Cerebellar cortex (tissue), 1 donor: ENCODE measurements at regions not wholly inside any gene's neighbourhood (a gene's known extent, or its start where the extent isn't known, plus 50 kb on each side); places are given as distances from the start of the nearest gene placed in this dataset.

ENCODE experiments used
- DNase-seq: peaks from one replicate; pipeline ENCODE4 v3.0.0-alpha.2; 2015; ENCODE audit warnings: low spot score

DNA sequence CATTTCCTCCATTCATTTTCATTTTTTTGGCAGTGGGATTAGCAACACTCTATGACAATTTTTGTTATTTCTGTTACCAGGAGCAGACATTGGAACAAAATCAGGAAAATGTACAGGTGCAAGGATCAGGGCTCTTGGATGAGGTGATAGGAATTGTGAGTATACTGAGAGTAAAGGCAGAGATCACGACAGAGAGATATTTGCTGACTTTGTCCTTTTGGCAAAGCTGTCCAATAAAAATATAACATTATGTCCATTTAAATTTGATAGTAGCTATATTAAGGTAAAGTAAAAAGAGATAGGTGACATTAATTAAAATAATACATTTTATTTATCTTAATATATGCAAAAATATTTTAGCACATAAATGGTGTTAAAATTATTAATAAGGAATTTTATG, 373.1 kb upstream of the GNPDA2 start:
- no peak for DNase-seq

DNA sequence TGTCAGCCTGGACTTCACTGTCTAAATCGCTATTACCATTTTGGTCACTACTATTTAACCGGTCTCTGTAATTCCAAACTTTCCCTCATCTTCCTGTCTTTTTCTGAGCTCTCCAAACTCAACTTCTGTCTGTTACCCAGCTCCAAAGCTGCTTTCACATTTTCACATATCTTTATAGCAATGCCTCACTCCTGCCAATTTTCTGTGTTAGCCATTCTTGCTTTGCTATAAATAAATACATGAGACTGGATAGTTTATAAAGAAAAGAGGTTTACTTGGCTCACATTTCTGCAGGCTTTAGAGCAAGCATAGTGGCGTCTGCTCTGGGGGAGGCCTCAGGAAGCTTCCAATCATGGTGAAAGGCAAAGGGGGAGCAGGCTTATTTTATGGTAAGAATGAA, 368.3 kb upstream of the GNPDA2 start:
- DNase-seq: no peak

DNA sequence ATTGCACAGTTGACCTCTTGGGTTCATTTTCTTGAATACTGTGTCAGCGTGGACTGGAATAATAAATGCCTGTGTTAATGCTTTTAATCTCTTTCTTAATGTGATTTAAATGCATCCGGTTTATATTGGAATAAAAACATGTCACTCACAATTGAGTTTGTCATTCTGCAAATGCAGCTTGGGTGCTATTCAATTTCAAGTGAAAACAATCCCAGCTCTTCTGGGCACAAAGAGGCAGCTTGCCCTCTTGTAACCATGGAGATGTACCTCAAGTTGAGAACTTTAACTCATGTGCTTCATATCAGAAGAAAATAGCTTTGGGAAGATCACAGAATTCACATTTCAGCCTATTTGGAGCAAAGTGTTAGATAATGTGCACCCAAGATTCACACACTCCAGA, 355.7 kb upstream of the GNPDA2 start:
- no peak for DNase-seq

DNA sequence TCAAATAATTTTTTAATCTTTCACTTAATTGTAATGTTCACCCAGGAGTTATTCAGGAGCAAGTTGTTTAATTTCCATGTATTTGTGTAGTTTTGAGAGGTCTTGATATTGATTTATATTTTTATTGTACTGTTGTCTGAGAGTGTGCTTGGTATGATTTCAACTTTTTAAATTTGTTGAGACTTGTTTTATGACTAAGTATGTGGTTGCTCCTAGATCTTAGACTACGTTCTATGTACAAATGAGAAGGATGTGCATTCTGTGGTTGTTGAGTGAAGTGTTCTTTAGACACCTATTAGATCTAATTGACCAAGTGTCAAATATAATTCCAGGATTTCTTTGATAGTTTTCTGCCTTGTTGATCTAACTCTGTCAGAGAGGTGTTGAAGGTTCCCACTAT, 353.3 kb upstream of the GNPDA2 start:
- DNase-seq: no peak

DNA sequence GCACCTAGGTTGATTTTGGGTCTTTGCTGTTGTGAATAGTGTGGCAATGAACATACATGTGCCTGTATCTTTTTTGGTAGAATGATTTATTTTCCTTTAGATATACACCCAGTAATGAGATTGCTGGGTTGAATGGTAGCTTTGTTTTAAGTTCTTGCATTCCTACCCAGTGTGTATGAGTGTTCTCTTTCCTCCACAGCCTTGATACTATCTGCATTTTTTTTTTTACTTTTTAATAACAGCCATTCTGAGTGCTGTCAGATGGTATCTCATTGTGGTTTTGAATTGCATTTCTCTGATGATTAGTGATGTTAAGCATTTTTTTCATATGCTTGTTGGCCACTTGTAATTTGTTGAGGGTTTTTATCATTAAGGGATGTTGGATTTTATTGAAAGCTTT, 351.8 kb upstream of the GNPDA2 start:
- DNase-seq: no peak

DNA sequence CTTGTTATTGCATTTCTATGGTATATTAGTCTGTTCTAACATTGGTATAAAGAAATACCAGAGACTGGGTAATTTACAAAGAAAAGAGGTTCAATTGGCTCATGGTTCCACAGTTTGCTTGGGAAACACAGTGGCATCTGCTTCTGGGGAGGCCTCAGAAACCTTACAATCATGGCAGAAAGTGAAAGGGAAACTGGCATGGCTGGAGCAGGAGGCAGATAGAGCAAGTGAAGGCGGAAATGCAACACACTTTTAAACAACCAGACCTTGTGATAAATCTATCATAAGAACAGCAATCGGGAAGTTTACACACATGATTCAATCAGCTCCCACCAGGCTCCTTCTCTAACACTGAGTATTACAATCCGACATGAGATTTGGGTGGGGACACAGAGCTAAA, 346.6 kb upstream of the GNPDA2 start:
- no peak for DNase-seq

DNA sequence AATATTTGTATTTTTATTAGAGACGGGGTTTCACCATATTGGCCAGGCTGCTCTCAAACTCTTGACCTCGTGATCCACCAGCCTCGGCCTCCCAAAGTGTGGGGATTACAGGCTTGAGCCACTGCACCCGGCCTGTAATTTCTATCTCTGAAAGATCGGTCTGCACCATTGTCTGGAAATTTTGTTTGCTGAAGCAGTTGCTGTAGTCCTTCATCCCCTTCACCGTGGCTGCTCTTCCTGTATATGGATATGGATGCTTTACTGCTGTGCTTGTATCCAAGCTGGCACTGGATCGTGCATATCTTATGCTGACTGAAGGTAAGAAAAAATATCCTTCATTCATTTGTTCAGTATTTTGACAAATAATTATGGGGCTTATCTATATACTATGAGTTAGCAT, 338.4 kb upstream of the GNPDA2 start:
- DNase-seq: no peak

DNA sequence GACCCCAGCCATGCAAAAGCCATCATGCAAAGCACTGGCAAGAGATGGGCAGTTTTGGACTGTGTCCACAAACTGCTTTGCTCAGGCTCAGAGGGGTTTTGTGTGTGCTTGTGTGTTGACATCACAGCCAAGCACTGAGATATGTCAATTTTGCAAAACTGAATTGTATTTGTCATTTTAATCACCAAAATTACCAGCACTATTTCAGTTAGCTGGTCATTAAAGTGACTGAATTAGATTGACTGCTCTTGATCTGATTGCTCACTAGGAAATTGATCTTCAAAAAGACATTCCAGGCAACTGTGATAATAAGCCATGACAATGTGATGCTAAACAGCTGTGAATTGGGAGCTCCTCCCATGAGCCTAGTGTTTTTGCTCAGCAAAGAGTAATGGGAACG, 337.3 kb upstream of the GNPDA2 start:
- DNase-seq: peak; percentile 4

DNA sequence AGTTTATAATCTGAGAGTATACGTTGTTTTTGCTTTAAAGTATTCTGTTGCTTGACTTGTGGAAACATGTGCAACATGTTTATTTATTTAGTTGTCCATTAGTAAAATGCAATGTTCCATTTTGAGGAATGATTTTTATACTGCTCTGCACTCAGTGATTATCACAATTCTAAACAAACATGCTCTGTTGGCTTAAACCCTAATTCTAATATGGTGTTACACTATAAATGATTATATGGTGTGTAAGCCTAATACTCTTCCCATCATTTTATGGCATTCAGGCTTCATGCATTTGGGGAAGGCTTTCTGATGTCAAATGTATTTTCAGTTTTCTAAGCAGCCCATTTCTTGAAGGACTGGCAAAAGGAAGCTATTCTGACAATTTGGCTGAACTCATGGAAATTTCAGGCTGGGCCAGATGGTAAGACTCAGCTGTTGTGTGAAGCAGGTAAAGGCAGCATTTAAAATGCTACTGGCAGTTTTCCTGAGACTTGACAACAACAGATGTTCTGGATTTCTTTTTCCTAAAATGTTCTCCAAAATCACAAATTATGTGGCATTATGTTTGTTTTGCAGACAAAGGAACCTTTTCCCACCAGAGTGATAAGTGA, 336.7 kb upstream of the GNPDA2 start:
- peak; percentile 74 for DNase-seq

DNA sequence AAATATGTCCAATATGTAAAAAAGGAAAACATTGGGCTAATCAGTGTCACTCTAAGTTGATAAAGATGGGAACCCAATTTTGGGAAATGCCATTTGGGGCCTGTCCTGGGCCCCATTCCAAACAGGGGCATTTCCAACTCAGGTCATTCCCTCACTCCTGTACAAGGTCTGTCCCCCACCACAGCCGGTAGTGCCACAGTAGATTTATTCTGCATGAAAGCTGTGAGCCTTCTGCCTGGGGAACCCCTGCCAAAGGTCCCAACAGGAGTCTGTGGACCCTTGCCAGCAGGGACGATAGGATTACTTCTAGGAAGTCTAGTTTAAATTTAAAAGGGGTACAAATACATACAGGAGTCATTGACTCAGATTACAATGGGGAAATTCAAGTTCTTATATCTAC, 317.6 kb upstream of the GNPDA2 start:
- DNase-seq: peak; percentile 71

DNA sequence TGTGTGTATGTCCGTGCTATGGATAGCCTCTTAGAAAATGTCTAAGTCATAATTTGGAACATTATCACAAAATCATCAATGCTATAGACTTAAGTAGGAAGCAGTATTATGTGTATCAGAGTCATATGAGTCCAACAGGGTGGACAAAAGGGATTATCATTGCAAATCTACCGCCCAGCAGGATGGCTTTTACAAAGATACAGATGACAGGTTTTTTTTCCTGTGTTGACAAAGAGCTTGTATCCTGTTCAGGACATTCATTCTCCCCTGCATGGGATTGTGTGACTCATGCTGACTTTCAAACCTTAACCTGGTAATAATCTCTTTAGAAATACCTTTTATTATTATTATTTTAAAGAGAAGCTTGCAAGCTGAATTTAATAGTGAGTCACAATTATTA, 310.3 kb upstream of the GNPDA2 start:
- no peak for DNase-seq

DNA sequence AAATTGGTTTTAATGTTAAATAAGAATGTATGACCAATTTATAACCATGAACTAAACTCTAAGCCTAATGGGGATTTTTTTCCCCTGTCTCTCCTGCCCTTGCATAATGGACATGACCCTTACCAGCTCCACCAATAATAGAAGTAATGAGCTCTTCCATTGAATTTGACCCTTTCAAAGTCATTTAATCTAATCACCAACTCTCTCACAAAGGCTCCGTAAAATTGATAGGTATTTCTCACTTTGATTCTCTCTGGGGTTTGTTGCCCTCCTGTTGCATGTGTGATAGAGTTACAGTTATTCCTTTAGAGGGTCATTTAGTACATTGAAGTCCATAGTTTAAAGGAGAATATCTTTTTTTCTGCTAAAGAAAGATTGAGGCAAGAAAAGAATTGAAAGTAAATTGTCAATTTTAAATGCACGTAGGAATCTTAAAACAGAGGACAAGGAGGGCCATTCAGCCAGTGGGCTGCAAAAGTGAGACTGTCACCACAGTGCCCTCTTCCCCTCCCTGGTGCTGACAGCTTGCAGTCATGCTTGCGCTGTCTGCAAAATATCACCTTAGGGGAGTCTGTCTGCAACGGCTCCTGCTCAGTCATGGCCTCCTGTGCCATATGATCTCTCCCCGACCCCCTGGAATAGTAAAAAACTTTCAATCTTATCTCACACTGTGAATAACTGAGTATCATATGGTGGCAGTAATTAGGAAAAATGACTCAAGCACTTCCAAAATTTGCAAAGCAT, 307.5 kb upstream of the GNPDA2 start:
- no peak for DNase-seq

DNA sequence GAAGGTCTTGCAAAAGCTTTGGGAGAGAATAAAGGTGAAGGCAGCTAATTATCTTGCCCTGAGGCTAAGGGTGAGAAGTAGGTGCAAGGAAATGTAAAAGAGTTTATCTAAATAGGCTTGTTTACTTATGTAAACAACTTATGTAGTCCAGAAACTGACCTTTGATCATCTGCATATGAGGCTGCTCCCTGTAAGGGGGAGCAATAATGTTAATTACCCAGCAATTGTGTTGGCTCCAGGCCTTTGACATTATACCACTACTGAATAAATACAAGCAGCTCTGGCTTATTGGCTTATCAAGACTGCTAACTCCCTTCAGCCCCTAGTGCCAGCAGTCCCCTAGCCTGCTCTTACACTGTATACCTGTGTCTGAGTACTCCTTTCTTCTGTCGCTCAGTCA, 303.7 kb upstream of the GNPDA2 start:
- no peak for DNase-seq

DNA sequence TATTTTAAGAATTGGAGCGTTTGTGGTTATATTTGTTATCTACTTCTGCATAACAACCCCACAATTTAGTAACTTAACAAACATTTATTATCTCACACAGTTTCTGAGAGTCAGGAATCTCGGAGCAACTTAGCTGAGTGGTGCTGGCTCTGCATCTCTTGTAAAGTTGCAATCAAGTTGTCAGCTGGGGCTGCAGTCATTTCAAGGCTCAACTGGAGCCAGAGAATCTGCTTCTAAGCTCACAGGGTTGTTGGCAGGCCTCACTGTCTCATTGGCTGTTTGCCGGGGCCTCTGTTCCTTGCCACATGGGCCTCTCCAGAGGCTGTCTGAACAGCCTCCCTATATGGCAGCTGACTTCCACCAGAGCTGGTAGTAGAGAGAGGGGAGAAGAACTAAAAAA, 281.2 kb upstream of the GNPDA2 start:
- DNase-seq: no peak

DNA sequence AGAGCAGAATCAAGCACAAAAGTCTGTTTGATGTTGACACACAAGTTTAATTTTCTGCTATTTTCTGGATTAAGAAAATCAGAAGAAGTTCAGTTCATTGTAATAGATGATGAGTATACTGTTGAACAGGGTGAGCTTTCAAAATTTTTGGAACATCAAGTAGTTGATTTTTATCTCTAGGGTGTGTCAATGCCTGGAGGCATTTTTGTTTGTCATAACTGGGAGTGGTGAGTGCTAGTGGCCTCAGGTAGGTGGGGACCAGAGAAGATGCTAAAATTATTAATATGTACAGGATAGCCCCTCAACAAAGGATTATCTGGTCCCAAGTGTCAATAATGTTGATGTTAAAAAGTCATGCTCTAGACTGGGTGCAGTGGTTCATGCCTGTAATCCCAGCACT, 279.7 kb upstream of the GNPDA2 start:
- no peak for DNase-seq

DNA sequence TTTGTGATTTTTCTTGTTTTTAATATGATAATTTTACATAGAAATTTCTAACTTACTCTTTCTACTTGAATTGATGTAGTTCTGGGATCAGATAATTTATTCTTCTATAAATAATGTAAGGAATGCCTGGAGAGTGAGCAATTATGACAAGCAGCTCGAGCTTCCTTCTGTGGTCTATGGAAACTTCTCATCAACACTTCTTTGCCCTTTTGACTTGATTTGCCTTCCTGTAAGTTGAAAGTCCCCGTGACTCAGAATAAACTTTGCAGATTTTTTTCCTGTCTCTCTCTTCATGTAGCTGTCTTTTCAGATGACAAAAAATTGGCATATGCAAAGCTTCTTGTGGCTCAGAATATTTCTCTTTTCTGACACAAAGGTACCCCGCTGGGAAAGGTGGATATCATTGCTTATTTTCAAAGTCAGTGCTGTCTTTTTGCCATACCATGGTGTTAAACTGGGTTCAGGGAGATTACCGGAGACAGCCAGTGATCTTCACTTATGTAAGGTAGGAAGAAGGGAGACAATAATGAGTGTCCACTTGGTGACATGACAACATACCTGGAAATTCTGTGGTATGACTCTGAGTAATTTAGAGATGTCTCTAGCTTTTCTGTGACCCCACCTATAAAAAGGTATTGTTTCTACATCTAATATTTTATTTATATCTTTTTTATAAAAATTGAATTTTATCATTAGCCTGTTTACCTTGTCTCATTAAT, 278.6 kb upstream of the GNPDA2 start:
- DNase-seq: no peak

DNA sequence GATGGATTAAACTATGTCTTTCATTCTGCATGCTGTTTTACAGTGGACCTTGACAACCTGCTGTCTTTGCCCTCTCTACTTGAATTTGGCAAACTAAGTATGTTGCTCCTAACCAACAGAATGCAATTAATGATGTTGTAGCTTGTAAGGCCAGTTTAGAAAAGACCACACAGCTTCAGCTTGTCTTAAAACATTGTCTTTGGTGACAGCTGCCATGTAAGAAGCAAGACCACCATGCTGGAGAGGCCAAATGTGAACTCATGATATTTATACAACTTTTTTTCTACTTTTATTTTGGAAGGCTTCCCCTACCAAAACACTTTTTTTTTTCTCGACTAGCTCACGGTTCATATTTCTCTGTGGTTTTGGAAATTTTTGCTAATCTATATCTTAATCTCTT, 278.0 kb upstream of the GNPDA2 start:
- DNase-seq: no peak

DNA sequence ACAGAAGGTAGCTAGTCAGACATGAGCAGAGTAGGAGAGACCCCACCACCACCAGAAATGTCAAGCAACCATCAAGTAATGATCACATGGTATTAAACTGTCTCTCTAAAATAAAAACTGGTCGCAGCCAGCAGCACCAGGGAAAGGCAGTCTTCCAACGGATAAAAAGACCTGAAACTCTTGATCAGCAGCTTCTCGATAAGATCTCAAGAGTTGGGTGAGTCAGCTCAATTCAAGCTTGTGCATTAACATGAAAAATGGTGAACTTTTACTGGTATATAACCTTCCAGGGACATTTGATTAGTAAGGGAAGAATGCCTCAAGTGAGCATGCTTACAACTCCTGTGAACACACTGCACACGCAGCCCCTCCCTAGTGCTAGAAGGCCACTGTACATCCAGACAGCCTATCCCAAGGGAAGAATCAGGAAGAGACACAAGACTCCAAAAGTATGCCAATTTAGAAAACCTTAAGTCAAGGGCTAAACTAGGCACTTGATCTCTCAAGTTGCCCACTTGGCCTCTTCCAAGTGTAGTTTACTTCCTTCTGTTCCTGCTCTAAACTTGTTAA, 270.0 kb upstream of the GNPDA2 start:
- DNase-seq: no peak

DNA sequence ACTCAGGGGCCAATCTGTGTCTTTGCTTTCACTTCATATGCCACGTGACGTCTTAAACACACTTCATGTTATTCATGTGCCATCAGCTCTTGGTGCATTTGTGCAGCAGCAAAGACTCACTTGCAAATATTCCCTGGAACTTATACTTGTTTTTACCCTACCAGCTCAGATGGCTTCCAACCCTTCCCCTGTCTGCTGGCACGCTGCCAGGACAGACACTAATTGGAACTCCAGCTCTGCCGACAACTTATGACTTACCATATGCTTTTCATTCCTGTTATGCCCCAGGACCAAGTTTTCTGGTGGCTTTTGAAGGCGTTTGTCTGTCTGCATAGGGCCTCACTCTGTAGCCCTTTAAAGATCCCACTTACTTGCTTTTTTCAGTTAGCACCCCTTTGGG, 261.7 kb upstream of the GNPDA2 start:
- DNase-seq: no peak

DNA sequence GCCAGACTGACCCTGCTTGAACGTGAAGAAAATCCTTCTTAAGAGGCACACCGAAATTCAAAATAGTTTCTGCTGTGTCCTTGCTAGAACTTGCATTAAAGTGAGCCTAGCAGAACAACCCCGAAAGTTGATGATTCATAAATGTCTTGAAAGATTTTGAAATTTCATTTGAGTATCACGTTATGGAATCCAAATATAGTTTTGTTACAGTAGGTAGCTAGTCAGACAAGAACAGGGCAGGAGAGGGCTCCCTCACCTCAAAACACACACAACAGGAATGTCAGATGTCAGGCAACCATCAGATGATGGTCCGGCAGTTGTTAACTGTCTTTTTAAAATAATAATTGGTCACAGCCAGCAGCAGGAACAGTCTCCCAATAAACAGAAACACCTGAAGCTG, 259.6 kb upstream of the GNPDA2 start:
- DNase-seq: no peak

DNA sequence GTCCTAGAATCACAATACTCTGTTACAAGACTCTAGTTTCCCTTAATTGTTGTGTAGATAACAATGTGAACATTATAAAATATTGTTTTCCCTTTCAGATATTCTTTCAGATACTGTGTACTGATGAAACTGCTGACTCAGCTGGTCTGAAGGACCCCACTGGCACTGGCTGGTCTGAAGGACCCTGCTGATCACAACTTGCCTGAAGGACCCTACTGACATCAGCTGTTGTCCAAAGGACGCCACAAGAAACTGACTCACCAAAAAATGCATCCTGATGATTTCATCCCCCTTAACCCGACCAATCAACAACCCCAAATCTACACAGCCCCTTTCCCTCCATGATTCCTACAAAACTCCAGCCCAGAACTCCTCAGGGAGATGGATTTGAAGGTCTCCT, 258.8 kb upstream of the GNPDA2 start:
- no peak for DNase-seq

DNA sequence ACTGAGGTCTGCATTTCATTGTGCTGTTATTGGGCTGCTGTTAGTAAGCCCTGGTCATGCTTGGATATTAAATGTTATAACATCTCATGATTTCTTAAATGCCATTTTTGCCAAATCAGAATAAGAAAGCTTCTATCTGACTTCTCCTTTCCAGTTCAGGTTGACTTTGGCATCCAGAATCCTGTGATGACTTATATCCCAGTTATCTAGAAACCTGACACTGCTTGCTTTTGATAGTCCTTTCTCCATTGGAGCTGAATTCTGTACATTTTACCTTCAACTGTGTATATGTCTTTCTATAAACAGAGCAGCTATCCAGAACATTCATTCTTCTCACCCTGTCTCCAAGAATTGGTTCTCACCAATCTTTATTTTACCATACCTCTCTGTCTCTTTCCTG, 257.7 kb upstream of the GNPDA2 start:
- no peak for DNase-seq

DNA sequence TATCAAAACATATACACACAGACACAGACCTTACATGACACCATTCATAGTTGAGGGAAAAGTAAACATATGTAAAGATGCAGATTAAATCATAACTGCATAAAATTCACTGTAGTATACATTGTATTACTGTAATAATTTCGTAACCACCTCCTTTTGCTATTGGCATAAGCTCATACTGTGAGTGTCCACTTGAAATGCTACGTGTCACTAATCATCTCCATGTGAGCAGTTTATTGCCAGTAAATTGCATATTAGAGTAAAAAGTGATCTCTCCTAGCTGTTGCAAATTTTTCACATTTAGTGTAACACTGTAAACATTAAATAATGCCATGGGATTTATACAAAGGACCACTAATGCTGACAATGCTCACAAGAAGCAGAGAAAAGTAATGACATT, 256.7 kb upstream of the GNPDA2 start:
- no peak for DNase-seq
